Small intestine (tissue), 7 donors: ENCODE measurements at regions not wholly inside any gene's neighbourhood (a gene's known extent, or its start where the extent isn't known, plus 50 kb on each side); places are given as distances from the start of the nearest gene placed in this dataset.

ENCODE experiments used
- DNase-seq, 2 donors: peaks; one replicate each; pipeline versions ENCODE4 v3.0.0 to v3.0.0-alpha.2; 2013
- FAIRE-seq: peaks from 2 replicates; lab custom pipeline; 2012; peaks lifted over from hg19 to GRCh38; lab: Jason Lieb, UNC
- H3K27ac ChIP-seq, 3 donors: one replicate each; pipeline ENCODE4 v1.5.1; 2013; ENCODE audit warnings: low read length in 2 of 3, mild to moderate bottlenecking in 2 of 3, control low read depth in 1 of 3, inconsistent platforms in 1 of 3, low read depth in 1 of 3, moderate library complexity in 1 of 3
- H3K27me3 ChIP-seq, 3 donors: one replicate each; pipeline ENCODE4 v1.6.1; 2013; ENCODE audit warnings: low read length in 3 of 3, inconsistent platforms in 1 of 3; ENCODE audit not compliant: control insufficient read depth in 3 of 3, insufficient read depth in 3 of 3
- H3K36me3 ChIP-seq, 3 donors: one replicate each; pipeline ENCODE4 v1.6.1; 2013; ENCODE audit warnings: low read length in 3 of 3, inconsistent platforms in 1 of 3, low read depth in 1 of 3, mild to moderate bottlenecking in 1 of 3, moderate library complexity in 1 of 3; ENCODE audit not compliant: control insufficient read depth in 3 of 3, insufficient read depth in 2 of 3
- H3K4me1 ChIP-seq, 3 donors: one replicate each; pipeline ENCODE4 v1.6.1; 2013; ENCODE audit warnings: low read length in 2 of 3, inconsistent platforms in 1 of 3, low read depth in 1 of 3, mild to moderate bottlenecking in 1 of 3, moderate library complexity in 1 of 3; ENCODE audit not compliant: control insufficient read depth in 3 of 3, insufficient read depth in 2 of 3
- H3K4me3 ChIP-seq, 3 donors: one replicate each; pipeline ENCODE4 v1.5.1; 2013; ENCODE audit warnings: low read length in 3 of 3, control low read depth in 1 of 3, inconsistent platforms in 1 of 3, low read depth in 1 of 3, mild to moderate bottlenecking in 1 of 3, moderate library complexity in 1 of 3
- H3K9me3 ChIP-seq, 2 donors: one replicate each; pipeline ENCODE4 v1.6.1; 2013; ENCODE audit warnings: low read depth in 1 of 2, low read length in 1 of 2; ENCODE audit not compliant: control insufficient read depth in 2 of 2, insufficient read depth in 1 of 2
- WGBS, 3 donors: extraction: QIAGEN DNeasy Blood & Tissue Kit; methylation state at CpG; one replicate each; pipeline ENCODE4 v1.1.7; 2013; 5-methylcytosine and 5-hydroxymethylcytosine counted together
- donor health status: healthy with polysubstance abuse.
- donor health status: control.
- donor health status: control.
- donor health status: Bipolar disorder and iron deficiency.
- donor health status: healthy.

GRCh38 chr1:36728846-36729245, 246.1 kb upstream of the CSF3R start:
- WGBS, 3 donors = 63 to 64% (median 63%) methylated on average over 6 of the region's 6 CpGs
- no peak for FAIRE-seq

DNA sequence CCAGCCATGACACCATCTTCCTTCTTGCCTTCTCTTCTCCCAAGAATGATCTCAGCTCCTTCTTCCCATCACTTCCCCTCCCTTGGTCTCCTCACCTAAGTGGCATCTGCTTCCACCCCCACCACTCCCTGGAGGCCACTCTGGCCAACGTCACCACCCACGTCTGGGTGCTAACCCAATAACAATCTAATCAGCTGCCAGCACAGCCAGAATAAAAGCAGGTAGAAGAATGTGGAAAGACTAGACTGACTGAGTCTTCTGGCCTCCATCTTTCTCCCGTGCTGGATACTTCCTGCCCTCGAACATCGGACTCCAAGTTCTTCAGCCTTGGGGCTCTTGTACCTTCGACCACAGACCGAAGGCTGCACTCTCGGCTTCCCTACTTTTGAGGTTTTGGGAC, 245.3 kb upstream of the CSF3R start:
- FAIRE-seq (no peak), DNase-seq (no peak)
- Histone ChIP-seq H3K4me1 (no peaks in the 10 kb centered on the region), H3K27ac (no peak overlapping the region), H3K9me3 (no peaks in the 10 kb centered on the region), H3K36me3 (no peaks in the 10 kb centered on the region), H3K27me3 (peaks cover 0 to 8% (median 2%) of the 10 kb centered on the region in 3 donors), H3K4me3 (no peak overlapping the region)
- WGBS, 3 donors = 64 to 85% (median 75%) methylated on average over 8 of the region's 8 CpGs

More at GRCh38 chr1:36728846-36729245, 246.1 kb upstream of the CSF3R start:
- H3K4me3 ChIP-seq = no peak overlapping the region
- no peaks in the 10 kb centered on the region for H3K9me3 ChIP-seq
- no peak overlapping the region for H3K27ac ChIP-seq
- DNase-seq = no peak
- H3K4me1 ChIP-seq = no peaks in the 10 kb centered on the region
- H3K36me3 ChIP-seq = no peaks in the 10 kb centered on the region
- H3K27me3 ChIP-seq = peaks cover 0 to 8% (median 2%) of the 10 kb centered on the region in 3 donors

DNA sequence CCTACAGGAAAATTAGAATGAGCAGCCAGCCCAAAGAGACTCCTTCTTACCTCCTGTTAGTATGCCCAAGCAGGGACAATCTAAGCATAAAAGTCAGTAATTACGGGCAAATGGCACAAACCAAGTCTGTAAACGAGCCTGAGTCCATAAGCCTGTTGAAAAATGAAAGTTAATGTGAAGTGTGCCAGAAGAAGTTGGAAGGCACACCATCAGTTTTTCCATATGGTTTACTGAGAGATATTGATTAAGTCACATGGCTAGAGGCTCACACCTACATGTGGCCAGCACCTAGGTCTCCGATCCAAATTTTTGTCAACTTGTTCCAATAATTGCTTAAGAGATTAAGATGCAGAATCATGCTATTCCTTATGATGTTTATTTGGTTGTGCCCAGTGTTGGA, 242.4 kb upstream of the CSF3R start:
- 62 to 78% (median 77%) methylated on average over 3 of the region's 3 CpGs for WGBS, 3 donors
- Histone ChIP-seq H3K4me1 (no peaks in the 10 kb centered on the region), H3K36me3 (no peaks in the 10 kb centered on the region), H3K27me3 (peaks cover 0 to 8% (median 2%) of the 10 kb centered on the region in 3 donors), H3K4me3 (no peak overlapping the region), H3K27ac (no peak overlapping the region), H3K9me3 (no peaks in the 10 kb centered on the region)
- FAIRE-seq (no peak), DNase-seq (no peak)

DNA sequence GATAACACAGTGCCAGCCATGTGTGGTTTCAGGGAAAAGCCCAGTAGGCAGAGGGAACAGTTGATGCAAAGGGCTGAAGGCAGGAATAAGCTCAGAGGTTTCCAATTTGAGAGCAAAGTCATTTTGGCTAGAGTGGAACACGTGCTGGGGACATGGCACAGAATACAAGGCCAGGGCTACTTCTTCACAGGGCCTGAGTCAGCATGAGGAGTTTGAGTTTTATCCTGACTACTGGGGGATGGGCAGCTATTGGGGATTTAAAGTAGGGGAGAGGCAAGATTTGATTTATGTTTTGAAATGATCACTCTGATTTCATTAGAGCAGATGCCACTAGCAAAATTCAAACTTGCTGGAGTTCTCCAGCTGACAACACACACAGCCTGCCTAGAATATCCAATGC, 241.1 kb upstream of the CSF3R start:
- Histone ChIP-seq H3K9me3 (no peaks in the 10 kb centered on the region), H3K27ac (no peak overlapping the region), H3K27me3 (peaks cover 0 to 4% (median 2%) of the 10 kb centered on the region in 3 donors), H3K4me3 (no peak overlapping the region), H3K4me1 (no peaks in the 10 kb centered on the region), H3K36me3 (no peaks in the 10 kb centered on the region)
- 36 to 51% (median 38%) methylated on average over 1 of the region's 1 CpG for WGBS, 3 donors
- FAIRE-seq (no peak), DNase-seq (no peak)

GRCh38 chr1:36722871-36723270, 240.2 kb upstream of the CSF3R start:
- no peaks in the 10 kb centered on the region for H3K36me3 ChIP-seq
- no peaks in the 10 kb centered on the region for H3K9me3 ChIP-seq
- FAIRE-seq = no peak
- no peaks in the 10 kb centered on the region for H3K4me1 ChIP-seq
- 46 to 65% (median 48%) methylated on average over 5 of the region's 5 CpGs for WGBS, 3 donors
- H3K27ac ChIP-seq = no peak overlapping the region
- no peak overlapping the region for H3K4me3 ChIP-seq
- peaks cover 0 to 4% (median 0%) of the 10 kb centered on the region in 3 donors for H3K27me3 ChIP-seq
- DNase-seq = no peak

DNA sequence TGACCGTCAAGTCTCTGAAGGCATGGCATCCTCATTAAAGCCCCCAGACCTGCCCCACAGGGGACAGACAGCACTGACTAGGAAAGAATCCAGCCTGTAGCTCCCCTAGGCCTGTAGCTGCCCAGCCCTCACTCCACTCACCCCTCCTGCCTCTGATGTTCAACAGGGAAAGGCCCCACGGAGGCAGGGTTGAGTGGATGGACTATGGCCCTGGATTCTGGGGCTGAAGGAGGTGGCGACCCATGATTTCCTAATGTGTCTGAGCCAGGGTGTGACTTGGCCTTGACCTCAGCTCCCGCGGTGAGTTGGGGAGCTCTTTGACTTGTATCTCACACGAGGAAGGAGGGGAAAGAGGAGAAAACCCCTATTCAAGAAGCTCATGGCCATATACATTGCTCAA, 238.5 kb upstream of the CSF3R start:
- no peak overlapping the region for H3K27ac ChIP-seq
- H3K4me3 ChIP-seq = no peak overlapping the region
- no peaks in the 10 kb centered on the region for H3K4me1 ChIP-seq
- DNase-seq (no peak), FAIRE-seq (no peak)
- 24 to 64% (median 48%) methylated on average over 6 of the region's 6 CpGs for WGBS, 3 donors
- peaks cover 0 to 4% (median 0%) of the 10 kb centered on the region in 3 donors for H3K27me3 ChIP-seq
- H3K9me3 ChIP-seq = no peaks in the 10 kb centered on the region
- H3K36me3 ChIP-seq = no peaks in the 10 kb centered on the region

DNA sequence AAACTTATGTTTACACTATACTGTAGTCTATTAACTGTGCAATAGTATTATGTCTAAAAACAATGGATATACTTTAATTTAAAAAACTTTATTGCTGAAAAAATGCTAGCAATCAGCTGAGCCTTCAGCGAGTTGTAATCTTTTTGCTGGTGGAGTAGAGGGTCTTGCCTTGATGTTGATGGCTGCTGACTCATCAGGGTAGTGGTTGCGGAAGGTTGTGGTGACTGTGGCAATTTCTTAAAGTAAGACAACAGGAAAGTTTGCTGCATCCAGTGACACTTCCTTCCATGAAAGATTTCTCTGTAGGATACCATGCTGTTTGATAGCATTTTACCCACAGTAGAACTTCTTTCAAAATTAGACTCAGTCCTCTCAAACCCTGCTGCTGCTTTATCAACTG, 234.7 kb upstream of the CSF3R start:
- Histone ChIP-seq H3K4me1 (no peaks in the 10 kb centered on the region), H3K27ac (no peak overlapping the region), H3K4me3 (no peak overlapping the region), H3K36me3 (no peaks in the 10 kb centered on the region), H3K9me3 (no peaks in the 10 kb centered on the region), H3K27me3 (peaks cover 0 to 6% (median 0%) of the 10 kb centered on the region in 3 donors)
- no peak for FAIRE-seq
- 52 to 75% (median 73%) methylated on average over 2 of the region's 2 CpGs for WGBS, 3 donors
- DNase-seq = no peak

DNA sequence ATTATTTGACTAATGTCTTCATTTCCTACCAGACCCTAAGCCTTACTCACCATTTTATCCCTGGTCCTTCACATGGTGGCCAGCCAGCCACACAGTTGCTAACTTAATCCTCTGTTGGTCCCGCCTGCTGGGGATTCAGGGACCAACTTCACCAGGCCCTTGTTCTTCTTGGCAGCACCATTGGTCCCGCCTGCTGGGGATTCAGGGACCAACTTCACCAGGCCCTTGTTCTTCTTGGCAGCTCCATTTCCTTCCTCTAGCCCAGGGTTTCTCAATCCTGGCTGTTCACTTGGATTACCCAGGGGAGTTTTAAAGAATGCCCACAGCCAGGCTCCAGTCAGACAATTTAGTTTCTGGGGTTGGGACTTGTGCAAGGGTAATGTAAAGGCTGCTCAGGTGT, 233.1 kb upstream of the CSF3R start:
- H3K9me3 ChIP-seq = no peaks in the 10 kb centered on the region
- FAIRE-seq (no peak), DNase-seq (no peak)
- no peak overlapping the region for H3K27ac ChIP-seq
- H3K4me1 ChIP-seq = no peaks in the 10 kb centered on the region
- no peaks in the 10 kb centered on the region for H3K36me3 ChIP-seq
- no peak overlapping the region for H3K4me3 ChIP-seq
- peaks cover 0 to 5% (median 3%) of the 10 kb centered on the region in 3 donors for H3K27me3 ChIP-seq
- WGBS, 3 donors = 62 to 83% (median 72%) methylated on average over 2 of the region's 2 CpGs

DNA sequence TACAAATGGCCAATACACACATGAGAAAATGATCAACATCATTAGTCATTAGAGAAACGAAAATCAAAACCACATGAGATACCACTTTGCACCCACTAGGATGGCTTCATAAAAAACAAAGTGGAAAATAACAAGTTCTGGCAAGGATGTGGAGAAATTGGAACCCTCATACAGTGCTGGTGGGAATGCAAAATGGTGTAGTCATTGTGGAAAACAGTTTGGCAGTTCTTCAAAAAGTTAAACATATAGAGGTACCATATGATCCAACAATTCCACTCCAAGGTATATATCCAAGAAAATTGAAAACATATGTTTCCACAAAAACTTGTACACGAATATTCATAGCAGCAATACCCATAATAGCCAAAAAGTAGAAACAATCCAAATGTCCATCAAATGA, 231.6 kb upstream of the CSF3R start:
- FAIRE-seq = no peak
- H3K36me3 ChIP-seq = no peaks in the 10 kb centered on the region
- peaks cover 0 to 18% (median 2%) of the 10 kb centered on the region in 3 donors for H3K27me3 ChIP-seq
- WGBS, 3 donors = 24 to 57% (median 42%) methylated on average over 2 of the region's 2 CpGs
- H3K4me3 ChIP-seq = no peak overlapping the region
- DNase-seq = no peak
- H3K9me3 ChIP-seq = no peaks in the 10 kb centered on the region
- H3K27ac ChIP-seq = no peak overlapping the region
- H3K4me1 ChIP-seq = no peaks in the 10 kb centered on the region
